Activated CD4-positive, alpha-beta memory T cell treated with anti-CD3 and anti-CD28 coated beads for 36 hours (primary cell): ENCODE measurements at regions not wholly inside any gene's neighbourhood (a gene's known extent, or its start where the extent isn't known, plus 50 kb on each side); places are given as distances from the start of the nearest gene placed in this dataset.

Experiments used
- CTCF ChIA-PET: fragments of 350-600 bp; sonication (Branson Sonifier 250); formaldehyde crosslinking; loops from one replicate; lab custom pipeline; 2021; ENCODE audit warnings: antibody characterized with exemption, inconsistent platforms; lab: Charles Lee
- POLR2A ChIA-PET: fragments of 350-600 bp; sonication (Branson Sonifier 250); formaldehyde crosslinking; loops from one replicate; lab custom pipeline; 2021; ENCODE audit warnings: antibody characterized with exemption; lab: Charles Lee
- DNase-seq: peaks from one replicate; pipeline ENCODE4 v3.0.0-alpha.2; 2020
- H3K27ac Mint-ChIP-seq: one replicate; pipeline ENCODE4 v1.8.0; 2021; ENCODE audit warnings: mixed read lengths
- H3K27me3 Mint-ChIP-seq: one replicate; pipeline ENCODE4 v1.8.0; 2021; ENCODE audit warnings: mixed read lengths
- H3K36me3 Mint-ChIP-seq: one replicate; pipeline ENCODE4 v1.8.0; 2021; ENCODE audit warnings: mixed read lengths
- H3K4me1 Mint-ChIP-seq: one replicate; pipeline ENCODE4 v1.8.0; 2021; ENCODE audit warnings: low read depth, mixed read lengths
- H3K4me3 Mint-ChIP-seq: one replicate; pipeline ENCODE4 v1.8.0; 2021; ENCODE audit warnings: mild to moderate bottlenecking, mixed read lengths
- H3K9me3 Mint-ChIP-seq: one replicate; pipeline ENCODE4 v1.8.0; 2021; ENCODE audit warnings: mixed read lengths
- intact Hi-C: fragments of 100-400 bp; cut with micrococcal nuclease; formaldehyde crosslinking; loops from one replicate; pipeline ENCODE4 v1.15.1; 2023

GRCh38 chr17:37802712-37803416, 58.0 kb upstream of the HNF1B start:
- H3K27ac Mint-ChIP-seq: no peak overlapping the region
- ChIA-PET CTCF (interaction anchor here (0.6 kb wide), 1 partner anchor 1177 kb away, joined by 3 read pairs; no protein-coding TSS in a partner anchor), POLR2A (no interaction called here)
- no peaks in the 10 kb centered on the region for H3K9me3 Mint-ChIP-seq
- intact Hi-C loops: no loop called here
- DNase-seq: no peak
- H3K4me3 Mint-ChIP-seq: no peak overlapping the region
- H3K4me1 Mint-ChIP-seq: no peaks in the 10 kb centered on the region
- H3K36me3 Mint-ChIP-seq: no peaks in the 10 kb centered on the region
- peaks cover 5% of the 10 kb centered on the region for H3K27me3 Mint-ChIP-seq

- H3K36me3 Mint-ChIP-seq: no peaks in the 10 kb centered on the region
- POLR2A ChIA-PET: no interaction called here
- no peak overlapping the region for H3K27ac Mint-ChIP-seq
- CTCF ChIA-PET: no interaction called here
- peaks cover 7% of the 10 kb centered on the region for H3K27me3 Mint-ChIP-seq
- H3K4me1 Mint-ChIP-seq: no peaks in the 10 kb centered on the region
- intact Hi-C loops: no loop called here
- H3K9me3 Mint-ChIP-seq: no peaks in the 10 kb centered on the region
- no peak overlapping the region for H3K4me3 Mint-ChIP-seq
- DNase-seq: no peak
Observed at GRCh38 chr17:37802061-37802595, 57.3 kb upstream of the HNF1B start.

GRCh38 chr17:37801171-37801570, 56.3 kb upstream of the HNF1B start:
- Mint-ChIP-seq H3K27ac (no peak overlapping the region), H3K4me1 (no peaks in the 10 kb centered on the region), H3K36me3 (no peaks in the 10 kb centered on the region), H3K4me3 (no peak overlapping the region), H3K27me3 (peaks cover 10% of the 10 kb centered on the region), H3K9me3 (no peaks in the 10 kb centered on the region)
- no peak for DNase-seq
- intact Hi-C loops: no loop called here
- ChIA-PET POLR2A (no interaction called here), CTCF (no interaction called here)

GRCh38 chr17:37797206-37797605, 52.3 kb upstream of the HNF1B start:
- H3K27ac Mint-ChIP-seq: no peak overlapping the region
- H3K27me3 Mint-ChIP-seq: peaks cover 10% of the 10 kb centered on the region
- ChIA-PET CTCF (no interaction called here), POLR2A (no interaction called here)
- no peak for DNase-seq
- no peak overlapping the region for H3K4me3 Mint-ChIP-seq
- intact Hi-C loops: no loop called here
- H3K36me3 Mint-ChIP-seq: no peaks in the 10 kb centered on the region
- H3K9me3 Mint-ChIP-seq: no peaks in the 10 kb centered on the region
- no peaks in the 10 kb centered on the region for H3K4me1 Mint-ChIP-seq

- intact Hi-C loops: no loop called here
- Mint-ChIP-seq H3K27ac (no peak overlapping the region), H3K4me3 (no peak overlapping the region), H3K36me3 (no peaks in the 10 kb centered on the region), H3K4me1 (no peaks in the 10 kb centered on the region), H3K27me3 (peaks cover 10% of the 10 kb centered on the region), H3K9me3 (no peaks in the 10 kb centered on the region)
- DNase-seq: no peak
- ChIA-PET CTCF (no interaction called here), POLR2A (no interaction called here)
Observed at GRCh38 chr17:37796076-37796475, 51.2 kb upstream of the HNF1B start.
